Right renal cortex interstitium (tissue), 3 donors: ENCODE measurements at regions not wholly inside any gene's neighbourhood (a gene's known extent, or its start where the extent isn't known, plus 50 kb on each side); places are given as distances from the start of the nearest gene placed in this dataset.

Experiments used
- DNase-seq, 3 donors: peaks; one replicate each; pipeline ENCODE4 v3.0.0-alpha.2; 2013; ENCODE audit warnings: low read depth in 3 of 3, low spot score in 2 of 3

DNA sequence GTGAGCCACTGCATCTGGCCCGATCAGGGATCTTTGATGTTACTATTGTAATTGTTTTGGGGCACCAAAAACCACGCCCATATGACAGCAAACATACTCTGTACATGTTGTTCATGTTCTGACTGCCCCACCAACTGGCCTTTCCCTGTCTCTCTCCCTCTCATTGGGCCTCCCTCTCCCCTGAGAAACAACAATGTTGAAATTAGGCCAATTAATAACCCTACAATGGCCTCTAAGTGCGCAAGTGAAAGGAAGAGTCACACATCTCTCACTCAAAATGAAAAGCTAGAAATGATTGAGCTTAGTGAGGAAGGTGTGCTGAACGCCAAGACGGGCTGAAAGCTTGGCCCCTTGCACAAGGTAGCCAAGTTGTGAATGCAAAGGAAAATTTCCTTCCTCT, 50.3 kb upstream of the SDK1 start:
- DNase-seq, result no peak
